Stomach (tissue), 8 donors: ENCODE measurements at regions not wholly inside any gene's neighbourhood (a gene's known extent, or its start where the extent isn't known, plus 50 kb on each side); places are given as distances from the start of the nearest gene placed in this dataset.

Source experiments
- DNase-seq, 2 donors: peaks; one replicate each; pipeline versions ENCODE4 v3.0.0 to v3.0.0-alpha.2; 2013 to 2019
- H3K27ac ChIP-seq, 5 donors: fragments of 200-600 bp in 4 of 5; sonication (generic) in 4 of 5; one replicate each; pipeline ENCODE4 v1.5.1; 2013 to 2019; ENCODE audit warnings: mild to moderate bottlenecking in 1 of 5, moderate library complexity in 1 of 5
- H3K27me3 ChIP-seq, 3 donors: fragments of 200-600 bp; sonication (generic); one replicate each; pipeline ENCODE4 v1.5.1; 2017 to 2019; ENCODE audit warnings: mixed run types in 1 of 3
- H3K36me3 ChIP-seq, 4 donors: fragments of 200-600 bp; sonication (generic); 1 replicate in 3 of 4; 2 replicates in 1 of 4; pipeline ENCODE4 v1.5.1; 2016 to 2019
- H3K4me1 ChIP-seq, 4 donors: fragments of 200-600 bp; sonication (generic); one replicate each; pipeline ENCODE4 v1.5.1; 2016 to 2019
- H3K4me3 ChIP-seq, 4 donors: fragments of 200-600 bp; sonication (generic) in 3 of 4; one replicate each; pipeline ENCODE4 v1.5.1; 2016 to 2019; ENCODE audit warnings: mild to moderate bottlenecking in 1 of 4
- H3K9me3 ChIP-seq, 4 donors: fragments of 200-600 bp; sonication (generic); one replicate each; pipeline ENCODE4 v1.5.1; 2016 to 2019
- EP300 ChIP-seq: sonication (generic); formaldehyde crosslinking; IDR thresholded peaks from one replicate; pipeline ENCODE4 v1.6.1; 2017; ENCODE audit warnings: antibody characterized with exemption
- POLR2A ChIP-seq, 4 donors: fragments of 450-650 bp; IDR thresholded peaks; one replicate each; pipeline ENCODE4 v1.6.1; 2016; ENCODE audit warnings: antibody characterized with exemption in 4 of 4, control low read depth in 2 of 4, mild to moderate bottlenecking in 1 of 4, moderate library complexity in 1 of 4
- POLR2AphosphoS5 ChIP-seq, 3 donors: sonication (generic); formaldehyde crosslinking; IDR thresholded peaks; one replicate each; pipeline ENCODE4 v1.6.1; 2016; ENCODE audit warnings: antibody characterized with exemption in 3 of 3
- WGBS, 5 donors: extraction: QIAGEN DNeasy Blood & Tissue Kit in 3 of 5; methylation state at CpG; one replicate each; pipeline versions ENCODE4 v1.1.5 to v1.1.7; 2013 to 2018; 5-methylcytosine and 5-hydroxymethylcytosine counted together
- intact Hi-C: fragments of 100-400 bp; cut with DNase I; formaldehyde crosslinking; loops from one replicate; pipeline ENCODE4 v1.15.1; 2023; ENCODE audit warnings: low total_unique reads
- TF ChIP-seq, protein P1 (sequence below), 7 experiments: fragments of 450-650 bp in 4 of 7; fragments of 200-600 bp in 3 of 7; sonication (generic) in 3 of 7; IDR thresholded peaks; one replicate each; pipeline ENCODE4 v1.5.1; 2016 to 2019; ENCODE audit warnings: antibody characterized with exemption in 7 of 7, control low read depth in 2 of 7, mild to moderate bottlenecking in 1 of 7
- donor health status: healthy with polysubstance abuse.
- donor health status: Bipolar disorder and iron deficiency.
- donor health status: healthy.

GRCh38 chr5:167732499-167732898 lies 558.9 kb upstream of the WWC1 start:
- Histone ChIP-seq H3K4me3 (no peak overlapping the region), H3K36me3 (no peaks in the 10 kb centered on the region), H3K4me1 (no peaks in the 10 kb centered on the region), H3K27me3 (peaks cover 0 to 4% (median 0%) of the 10 kb centered on the region in 3 donors), H3K9me3 (no peaks in the 10 kb centered on the region), H3K27ac (no peak overlapping the region)
- TF ChIP-seq, protein P1, sequence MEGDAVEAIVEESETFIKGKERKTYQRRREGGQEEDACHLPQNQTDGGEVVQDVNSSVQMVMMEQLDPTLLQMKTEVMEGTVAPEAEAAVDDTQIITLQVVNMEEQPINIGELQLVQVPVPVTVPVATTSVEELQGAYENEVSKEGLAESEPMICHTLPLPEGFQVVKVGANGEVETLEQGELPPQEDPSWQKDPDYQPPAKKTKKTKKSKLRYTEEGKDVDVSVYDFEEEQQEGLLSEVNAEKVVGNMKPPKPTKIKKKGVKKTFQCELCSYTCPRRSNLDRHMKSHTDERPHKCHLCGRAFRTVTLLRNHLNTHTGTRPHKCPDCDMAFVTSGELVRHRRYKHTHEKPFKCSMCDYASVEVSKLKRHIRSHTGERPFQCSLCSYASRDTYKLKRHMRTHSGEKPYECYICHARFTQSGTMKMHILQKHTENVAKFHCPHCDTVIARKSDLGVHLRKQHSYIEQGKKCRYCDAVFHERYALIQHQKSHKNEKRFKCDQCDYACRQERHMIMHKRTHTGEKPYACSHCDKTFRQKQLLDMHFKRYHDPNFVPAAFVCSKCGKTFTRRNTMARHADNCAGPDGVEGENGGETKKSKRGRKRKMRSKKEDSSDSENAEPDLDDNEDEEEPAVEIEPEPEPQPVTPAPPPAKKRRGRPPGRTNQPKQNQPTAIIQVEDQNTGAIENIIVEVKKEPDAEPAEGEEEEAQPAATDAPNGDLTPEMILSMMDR (IDR thresholded peaks at IDR 0.05): no peak
- DNase-seq: no peak
- intact Hi-C loops: no loop called here
- 67 to 82% (median 74%) methylated on average over 2 of the region's 2 CpGs for WGBS, 5 donors

DNA sequence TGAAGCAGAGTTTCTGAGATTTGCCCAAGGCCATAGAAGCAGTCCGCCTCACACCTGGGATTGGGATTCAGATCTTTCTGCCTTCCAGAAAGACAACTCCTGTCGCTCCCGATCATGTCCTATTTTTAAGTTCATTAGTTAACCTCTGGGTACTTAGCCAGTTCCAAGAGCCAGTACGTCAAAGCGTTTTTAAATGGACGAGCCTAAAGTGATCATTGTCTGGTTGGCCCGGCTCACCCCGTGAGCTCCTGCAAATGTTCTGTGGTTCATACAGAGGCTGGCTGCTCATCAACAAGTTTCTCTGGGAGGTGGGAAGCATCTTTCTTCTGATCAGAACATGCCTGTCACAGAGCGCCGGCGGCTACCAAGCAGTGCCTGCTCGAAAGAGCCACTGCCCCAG lies 554.5 kb upstream of the WWC1 start:
- no peak for DNase-seq
- Histone ChIP-seq H3K27me3 (peaks cover 0 to 4% (median 0%) of the 10 kb centered on the region in 3 donors), H3K4me3 (no peak overlapping the region), H3K27ac (no peak overlapping the region), H3K36me3 (no peaks in the 10 kb centered on the region), H3K4me1 (no peaks in the 10 kb centered on the region), H3K9me3 (peaks cover 0 to 5% (median 0%) of the 10 kb centered on the region in 4 donors)
- intact Hi-C loops: no loop called here
- TF ChIP-seq POLR2A (IDR thresholded peaks at IDR 0.05): no peak
- no peak for TF ChIP-seq EP300
- no peak for TF ChIP-seq POLR2AphosphoS5 (IDR thresholded peaks at IDR 0.05)
- TF ChIP-seq, protein P1 (IDR thresholded peaks at IDR 0.05): no peak
- WGBS, 5 donors: 81 to 90% (median 89%) methylated on average over 12 of the region's 12 CpGs

- DNase-seq: peak in 1 of 2 donors; percentile 9
- 54 to 65% (median 59%) methylated on average over 4 of the region's 4 CpGs for WGBS, 5 donors
- TF ChIP-seq EP300 (no peak), POLR2AphosphoS5 (IDR thresholded peaks at IDR 0.05) (no peak), POLR2A (IDR thresholded peaks at IDR 0.05) (no peak)
- TF ChIP-seq, protein P1 (IDR thresholded peaks at IDR 0.05): no peak
- H3K27ac ChIP-seq: no peak overlapping the region
- H3K36me3 ChIP-seq: no peaks in the 10 kb centered on the region
- H3K27me3 ChIP-seq: no peaks in the 10 kb centered on the region
- H3K9me3 ChIP-seq: no peaks in the 10 kb centered on the region
- H3K4me1 ChIP-seq: no peaks in the 10 kb centered on the region
- H3K4me3 ChIP-seq: no peak overlapping the region
- intact Hi-C loops: no loop called here
Measured at GRCh38 chr5:167743695-167744464, 547.6 kb upstream of the WWC1 start.

GRCh38 chr5:167745868-167746267 lies 545.6 kb upstream of the WWC1 start:
- WGBS, 5 donors: 66 to 87% (median 81%) methylated on average over 6 of the region's 6 CpGs
- H3K36me3 ChIP-seq: no peaks in the 10 kb centered on the region
- no peaks in the 10 kb centered on the region for H3K4me1 ChIP-seq

More at GRCh38 chr5:167745868-167746267, 545.6 kb upstream of the WWC1 start:
- intact Hi-C loops: no loop called here
- no peak for DNase-seq
- Histone ChIP-seq H3K4me3 (no peak overlapping the region), H3K27ac (no peak overlapping the region), H3K9me3 (no peaks in the 10 kb centered on the region), H3K27me3 (no peaks in the 10 kb centered on the region)
- TF ChIP-seq POLR2A (IDR thresholded peaks at IDR 0.05) (no peak), POLR2AphosphoS5 (IDR thresholded peaks at IDR 0.05) (no peak), EP300 (no peak)
- TF ChIP-seq, protein P1 (IDR thresholded peaks at IDR 0.05): no peak
